ENCODE measurements at regions not wholly inside any gene's neighbourhood (a gene's known extent, or its start where the extent isn't known, plus 50 kb on each side); places are given as distances from the start of the nearest gene placed in this dataset.
"Not testable (repeated sequence)": the region's sequence is repeated elsewhere in the genome, so short reads cannot be mapped to it uniquely, and the experiment has no call there.

DNA sequence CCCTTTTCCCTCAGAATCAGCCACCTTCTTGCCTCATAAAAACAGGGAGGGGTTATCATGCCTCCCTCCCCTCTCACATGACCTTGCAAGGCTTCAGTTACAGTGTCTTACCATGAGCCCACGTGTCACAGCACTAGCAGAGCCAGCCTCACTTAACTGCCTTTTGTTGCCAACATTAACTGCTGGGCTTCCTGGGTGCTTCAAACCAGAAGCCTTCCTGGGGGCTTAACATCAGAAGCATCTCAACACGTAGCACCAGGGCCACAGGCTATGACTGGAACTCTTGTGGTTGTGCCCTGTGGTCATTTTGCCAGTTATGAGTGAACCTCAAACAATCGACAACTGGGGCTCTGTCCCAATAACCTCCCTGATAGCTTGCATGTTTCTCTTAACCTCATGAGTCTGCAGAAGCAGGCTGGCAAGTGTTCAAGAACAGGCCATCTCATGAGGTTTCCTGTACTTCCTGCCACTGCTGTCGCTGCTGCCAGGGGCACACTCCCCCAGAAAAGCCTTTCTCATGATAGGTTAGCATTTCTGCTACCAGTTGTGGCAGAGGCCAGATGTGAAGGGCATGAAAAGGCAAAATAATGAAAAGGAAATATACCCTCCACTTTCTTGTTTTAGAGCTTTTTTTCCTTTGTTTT, 132.2 kb downstream of the GLUL start:
- FAIRE-seq, result no peak

DNA sequence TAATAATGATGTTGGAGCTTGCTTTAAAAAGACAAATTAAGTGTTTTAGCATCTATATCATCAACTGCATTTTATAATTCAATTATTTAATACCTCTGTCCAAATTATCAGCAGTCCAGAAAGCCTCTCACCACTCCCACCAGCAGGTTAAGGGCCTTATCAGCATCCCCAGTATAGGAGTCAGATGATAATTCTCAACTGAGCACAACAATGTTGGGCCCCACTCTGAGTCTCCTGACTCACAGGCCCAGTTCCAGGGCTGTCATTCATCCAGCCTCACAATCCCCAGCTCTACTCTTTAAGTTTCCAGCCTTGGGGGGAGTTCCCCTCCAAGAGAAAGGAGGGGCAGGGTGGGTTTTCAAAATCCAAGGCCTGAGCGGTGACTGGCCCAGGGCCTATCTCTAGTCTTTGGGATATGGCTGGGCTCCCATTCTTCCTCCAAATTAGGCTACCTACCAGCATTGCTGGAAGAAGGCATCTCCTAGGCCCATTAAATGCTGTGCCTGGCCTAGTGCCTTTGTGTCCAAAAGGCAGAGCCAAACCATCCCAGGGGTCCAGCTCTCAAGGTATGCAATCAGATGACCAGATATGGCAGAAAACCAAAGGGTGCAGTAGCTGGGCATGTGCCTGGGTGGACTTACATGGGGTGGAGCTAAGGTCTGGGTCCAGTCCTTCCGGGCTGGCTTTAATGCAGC, 134.1 kb downstream of the GLUL start:
- no peak for FAIRE-seq

DNA sequence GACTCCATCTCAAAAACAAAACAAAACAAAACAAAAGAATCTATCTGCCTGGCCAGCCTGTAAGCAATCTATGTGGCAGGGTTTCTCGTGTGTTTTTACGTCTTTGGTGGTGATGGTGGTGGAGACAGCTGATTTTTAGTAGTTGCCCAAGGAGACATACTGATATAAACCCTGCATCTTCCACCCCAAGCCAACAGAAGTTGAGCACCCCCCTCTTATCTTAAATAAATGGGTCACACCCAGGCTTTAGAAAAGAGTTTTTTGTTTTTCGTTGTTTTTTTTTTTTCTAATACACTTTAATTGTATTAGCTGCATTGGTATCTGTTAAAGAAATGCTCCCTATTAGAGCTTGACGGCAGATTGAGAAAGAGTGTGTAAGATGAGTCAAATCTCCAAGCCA, 134.7 kb downstream of the GLUL start:
- FAIRE-seq, result no peak

DNA sequence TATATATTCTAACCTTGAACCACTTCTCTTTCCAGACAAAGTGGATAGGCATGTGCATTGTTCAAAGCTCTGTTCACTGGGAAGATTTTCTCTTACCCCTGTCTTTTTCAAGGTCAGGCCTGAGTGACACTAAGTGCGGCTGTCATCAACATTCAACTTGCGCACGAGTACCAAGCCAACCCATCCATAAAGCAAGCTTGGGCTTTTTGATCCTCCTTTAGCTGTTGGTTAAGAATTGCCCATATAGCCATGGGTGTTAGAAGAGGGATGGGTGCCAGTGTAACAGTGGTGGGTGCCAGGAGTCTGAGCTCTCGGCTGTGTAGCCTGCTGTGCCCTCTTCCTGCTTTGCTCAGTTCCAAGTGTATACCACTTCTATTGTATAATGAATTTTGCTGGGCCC, 136.1 kb downstream of the GLUL start:
- FAIRE-seq, result no peak

DNA sequence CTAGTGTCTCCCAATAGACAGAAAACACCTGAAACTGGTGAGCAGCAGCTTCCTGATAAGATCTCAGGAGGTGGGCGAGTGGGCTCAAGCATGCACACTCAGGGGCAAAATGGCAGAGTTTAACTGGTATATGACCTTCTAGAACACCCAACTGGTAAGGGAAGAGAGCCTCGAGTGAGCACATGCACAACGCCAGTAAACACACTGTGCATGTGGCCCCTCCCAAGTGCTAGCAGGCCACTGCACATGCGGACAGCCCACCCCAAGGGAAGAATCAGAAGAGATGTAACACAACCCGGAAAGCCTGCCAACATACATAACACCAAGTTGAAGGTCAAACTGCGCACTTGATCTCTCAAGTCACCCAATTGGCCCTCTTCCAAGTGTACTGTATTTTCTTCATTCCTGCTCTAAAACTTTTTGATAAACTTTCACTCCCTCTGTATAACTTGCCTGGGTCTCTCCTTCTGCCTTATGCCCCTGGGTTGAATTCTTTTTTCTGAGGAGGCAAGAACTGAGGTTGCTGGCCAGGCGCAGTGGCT, 138.2 kb downstream of the GLUL start:
- FAIRE-seq, result no peak

DNA sequence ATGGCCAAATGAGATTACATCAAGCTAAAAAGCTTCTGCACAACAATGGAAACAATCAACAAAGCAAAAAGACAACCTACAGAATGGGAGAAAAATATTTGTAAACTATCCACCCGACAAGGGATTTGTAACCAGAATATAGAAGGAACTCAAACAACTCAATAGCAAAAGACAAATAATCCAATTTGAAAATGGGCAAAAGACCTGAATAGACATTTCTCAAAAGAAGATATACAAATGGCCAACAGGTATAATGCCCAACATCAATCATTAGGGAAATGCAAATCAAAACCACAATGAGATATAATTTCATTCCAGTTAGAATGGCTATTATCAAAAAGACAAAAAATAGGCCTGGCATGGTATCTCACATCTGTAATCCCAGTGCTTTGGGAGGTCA, 140.0 kb downstream of the GLUL start:
- no peak for FAIRE-seq

DNA sequence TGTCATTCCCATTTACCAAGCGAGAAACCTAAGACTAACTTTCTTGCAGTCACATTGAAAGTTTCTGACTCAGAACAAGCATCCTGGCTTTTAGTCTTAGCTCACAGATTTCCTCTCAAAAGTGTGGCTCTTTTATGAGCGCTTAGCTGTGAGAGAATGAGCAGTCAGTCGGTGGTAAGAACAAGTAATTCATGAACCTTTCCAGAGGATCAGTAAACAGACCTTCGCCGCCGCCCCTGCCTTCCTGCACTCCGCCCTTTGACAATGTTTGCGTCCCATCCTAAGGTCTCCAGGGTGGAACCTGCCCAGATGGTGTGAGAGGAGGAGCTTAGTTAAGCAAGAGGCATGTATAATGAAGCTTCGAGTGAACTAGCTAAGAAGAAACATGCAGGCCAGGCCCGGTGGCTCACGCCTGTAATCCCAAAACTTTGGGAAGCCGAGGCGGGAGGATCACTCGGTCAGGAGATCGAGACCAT, 142.4 kb downstream of the GLUL start:
- FAIRE-seq, result no peak

DNA sequence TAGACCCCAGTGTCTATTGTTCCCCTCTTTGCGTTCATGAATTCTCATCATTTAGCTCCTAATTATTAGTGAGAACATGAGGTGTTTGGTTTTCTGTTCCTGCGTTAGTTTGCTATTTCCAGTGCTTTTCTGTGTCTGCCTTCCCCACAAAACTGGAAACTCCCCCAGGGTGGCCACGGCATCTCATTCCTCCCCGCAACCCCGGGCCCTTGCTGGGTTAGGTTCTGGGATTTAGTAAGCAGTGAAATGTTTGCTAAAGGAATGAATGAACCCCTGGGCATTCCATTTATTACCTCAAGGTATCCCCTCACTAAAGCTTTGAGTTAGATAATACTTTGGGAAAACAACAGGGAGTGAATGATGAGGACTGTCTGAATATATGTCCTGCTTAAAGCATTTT, 142.9 kb downstream of the GLUL start:
- no peak for FAIRE-seq

DNA sequence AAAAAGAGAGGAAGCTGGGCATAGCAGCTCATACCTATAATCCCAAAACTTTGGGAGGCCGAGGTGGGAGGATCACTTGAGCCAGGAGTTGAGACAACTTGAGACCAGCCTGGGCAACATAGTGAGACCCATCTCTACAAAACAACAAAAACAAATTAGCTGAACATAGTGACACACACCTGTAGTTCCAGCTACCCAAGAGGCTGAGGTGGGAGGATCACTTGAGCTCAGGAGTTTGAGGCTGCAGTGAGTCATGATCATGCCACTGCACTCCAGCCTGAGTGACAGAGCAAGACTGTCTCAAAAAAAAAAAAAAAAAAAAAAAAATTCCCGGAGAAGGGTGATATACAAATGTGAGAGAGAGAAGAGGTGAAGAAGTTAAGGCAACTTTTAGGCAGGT, 143.8 kb downstream of the GLUL start:
- FAIRE-seq, result not testable (repeated sequence)

DNA sequence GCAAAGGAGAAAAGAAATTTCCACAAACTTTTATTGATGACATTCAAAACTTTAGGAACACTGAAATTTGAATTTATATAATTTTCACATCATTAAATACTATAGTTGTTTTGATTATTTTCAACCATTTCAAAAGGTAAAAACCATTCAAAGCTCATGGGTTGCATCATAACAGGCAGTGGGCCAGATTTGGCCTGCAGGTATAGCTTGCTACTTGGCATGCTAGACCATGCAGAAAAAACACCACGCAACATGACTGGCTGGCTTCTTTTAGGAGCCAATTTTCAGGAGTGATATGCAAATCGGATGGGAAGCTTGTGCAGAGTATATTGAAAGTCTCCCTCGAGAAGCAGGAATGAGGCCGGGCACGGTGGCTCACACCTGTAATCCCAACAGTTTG, 144.8 kb downstream of the GLUL start:
- FAIRE-seq, result no peak

DNA sequence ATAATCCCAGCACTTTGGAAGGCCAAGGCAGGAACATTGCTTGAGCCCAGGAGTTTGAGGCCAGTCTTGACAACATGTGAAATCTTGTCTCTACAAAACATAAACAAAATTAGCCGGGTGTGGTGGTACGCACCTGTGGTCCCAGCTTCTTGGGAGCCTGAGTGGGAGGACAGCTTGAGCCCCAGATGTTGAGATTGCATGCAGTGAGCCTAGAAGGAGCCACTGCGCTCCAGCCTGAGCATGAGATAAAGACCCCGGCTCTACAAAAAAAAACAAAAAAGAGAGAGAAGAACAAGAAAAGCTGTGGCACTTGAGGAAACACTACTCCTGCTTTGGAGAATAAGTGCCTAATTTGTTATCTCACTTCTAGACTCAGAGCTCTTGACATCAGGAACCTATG, 146.6 kb downstream of the GLUL start:
- FAIRE-seq, result no peak

DNA sequence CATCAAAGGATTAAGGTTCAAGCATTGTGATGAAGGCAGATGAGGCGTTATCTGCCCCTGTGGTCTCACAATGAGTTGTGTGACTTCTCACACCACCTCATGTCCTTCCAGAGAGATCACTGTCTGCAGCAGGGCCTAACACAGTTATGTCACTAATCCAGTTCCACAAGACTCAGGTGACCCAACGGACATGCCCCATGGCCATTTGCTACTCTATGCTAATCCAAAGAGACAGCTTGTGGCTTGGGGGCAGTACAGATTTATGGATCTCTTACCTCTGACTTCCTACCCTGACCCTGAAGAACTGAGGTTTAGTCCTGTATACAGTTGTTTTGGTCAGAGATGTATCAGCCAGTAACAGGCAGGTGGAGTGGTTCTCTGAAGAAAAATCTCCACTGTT, 147.1 kb downstream of the GLUL start:
- no peak for FAIRE-seq

DNA sequence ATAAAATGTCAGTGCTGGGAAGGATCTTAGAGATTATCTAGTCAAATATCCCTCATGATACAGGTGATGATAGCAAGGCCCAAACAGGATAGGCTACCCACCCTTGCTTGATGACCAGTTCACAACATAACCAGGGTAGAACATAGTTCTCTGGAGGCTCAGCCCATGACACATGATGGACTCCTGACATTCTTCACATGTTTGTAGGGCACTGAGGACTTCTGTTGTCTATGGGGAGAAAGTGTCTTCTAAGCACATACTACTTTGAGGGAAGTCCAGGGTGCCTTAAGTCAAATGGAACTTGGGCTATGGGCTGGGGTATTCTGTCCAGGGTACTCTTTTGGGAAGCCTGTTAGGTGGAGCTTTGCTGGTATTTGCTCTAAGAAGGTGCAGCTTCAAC, 148.9 kb downstream of the GLUL start:
- no peak for FAIRE-seq

DNA sequence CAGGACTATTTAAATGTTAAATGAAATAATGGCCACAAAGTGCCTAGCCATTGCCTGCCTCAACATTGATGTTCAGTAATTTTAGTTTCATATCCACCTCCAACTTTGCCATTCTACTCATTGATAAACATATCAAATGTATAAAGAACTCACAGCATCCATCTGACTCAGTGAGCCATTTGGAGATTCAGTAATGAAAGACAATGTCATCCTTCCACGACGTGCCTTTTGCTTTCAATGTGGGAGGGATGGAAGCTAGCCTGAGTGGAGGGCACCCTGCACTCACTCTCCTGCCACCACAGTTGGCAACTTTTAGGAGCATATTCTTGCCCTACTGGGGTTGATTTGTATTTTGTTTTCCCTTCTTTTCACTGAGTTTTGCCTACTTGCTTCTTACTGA, 151.5 kb downstream of the GLUL start:
- no peak for FAIRE-seq

DNA sequence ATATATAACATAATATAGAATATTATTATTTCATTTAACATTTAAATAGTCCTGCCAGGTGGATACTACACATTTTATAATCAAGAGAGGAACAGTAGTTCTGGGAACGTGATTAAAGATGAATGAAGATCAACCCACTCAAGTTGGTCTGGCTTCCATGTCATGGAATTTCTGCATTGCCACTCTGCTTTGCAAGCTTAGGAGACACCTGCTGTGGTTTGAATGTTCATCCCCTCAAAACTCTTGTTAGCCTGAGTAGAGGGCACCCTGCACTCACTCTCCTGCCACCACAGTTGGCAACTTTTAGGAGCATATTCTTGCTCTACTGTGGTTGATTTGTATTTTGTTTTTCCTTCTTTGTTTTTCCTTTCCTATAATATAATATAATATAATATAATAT, 153.2 kb downstream of the GLUL start:
- FAIRE-seq, result no peak

DNA sequence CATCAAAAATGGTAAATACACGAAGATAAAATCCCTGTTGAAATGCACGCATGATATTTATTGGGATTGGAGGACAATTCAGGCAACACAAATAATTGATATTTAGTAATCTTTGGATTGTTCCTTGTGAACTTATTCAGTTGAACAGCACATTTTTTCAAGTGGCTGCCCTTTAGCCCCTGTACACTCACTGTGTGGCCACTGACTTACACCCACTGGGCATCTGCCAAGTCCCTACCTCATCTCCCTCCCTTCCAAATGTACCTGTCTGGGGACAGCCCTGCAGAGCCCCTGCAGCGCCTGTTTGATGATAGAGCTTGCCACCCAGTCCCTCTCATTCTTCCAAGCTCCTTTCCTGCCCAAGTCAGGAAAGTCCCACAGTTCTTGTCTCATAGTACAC, 154.3 kb downstream of the GLUL start:
- no peak for FAIRE-seq

DNA sequence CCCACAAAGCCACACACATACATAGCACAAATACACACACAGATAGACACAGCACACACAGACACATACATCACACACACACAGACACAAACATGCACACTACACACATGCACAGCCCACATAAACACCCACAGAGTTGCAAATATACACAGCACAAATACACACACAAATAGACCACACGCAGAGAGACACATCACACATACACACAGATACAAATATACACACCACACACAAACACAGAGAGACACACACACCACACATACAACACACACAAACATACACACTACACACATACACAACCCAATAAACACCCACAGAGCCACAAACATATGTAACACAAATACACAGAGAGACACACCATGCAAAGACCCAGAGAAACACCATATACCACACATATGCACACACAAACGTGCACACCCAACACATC, 154.9 kb downstream of the GLUL start:
- no peak for FAIRE-seq

DNA sequence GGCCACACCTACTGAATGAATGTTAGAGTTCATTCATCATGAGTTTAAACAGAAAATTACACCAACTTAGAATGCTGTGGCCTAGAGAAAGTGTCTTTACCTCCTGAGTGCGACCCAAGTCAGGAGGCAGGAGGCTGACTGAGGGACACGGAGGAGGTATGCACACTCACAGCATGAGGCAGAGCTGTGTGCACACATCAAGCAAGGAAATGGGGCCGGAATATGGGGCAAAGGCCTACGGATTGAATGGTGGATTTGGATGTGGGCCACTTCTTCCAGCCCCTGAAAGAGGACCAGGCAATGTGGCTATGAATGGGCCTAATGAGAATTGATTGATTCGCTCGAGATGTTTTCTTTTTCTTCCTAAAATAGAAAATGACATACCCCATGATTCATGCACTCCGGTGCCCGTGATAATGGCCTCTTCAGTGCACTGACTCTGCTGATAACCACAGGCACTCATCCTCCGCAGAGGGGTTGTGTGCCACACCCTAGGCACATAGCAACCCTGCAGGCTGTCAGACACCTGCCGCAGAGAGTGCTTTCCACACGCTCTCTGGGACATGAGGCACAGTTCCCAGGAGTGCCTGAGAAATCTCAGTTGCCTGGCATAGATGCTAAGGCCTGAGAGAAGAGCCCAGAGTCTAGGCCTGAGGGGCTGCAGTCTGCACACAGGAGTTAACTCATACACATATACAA, 155.5 kb downstream of the GLUL start:
- no peak for FAIRE-seq

DNA sequence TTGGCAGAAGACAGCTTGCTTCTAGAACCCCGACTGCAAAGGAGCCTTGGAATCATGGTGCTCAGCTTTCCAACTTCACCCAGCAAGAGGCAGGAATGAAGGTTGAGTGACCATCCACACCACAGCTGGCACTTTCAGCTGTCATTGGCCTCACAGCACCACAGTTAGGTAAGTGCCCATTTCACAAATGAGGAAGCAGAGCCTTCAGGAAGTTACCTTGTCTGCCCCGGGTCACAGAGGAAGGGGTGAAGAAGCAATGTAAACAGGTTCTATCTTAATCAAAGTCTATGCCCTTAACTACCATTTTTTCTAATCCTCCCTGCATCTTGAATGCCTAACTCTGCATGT, 156.0 kb downstream of the GLUL start:
- no peak for FAIRE-seq

DNA sequence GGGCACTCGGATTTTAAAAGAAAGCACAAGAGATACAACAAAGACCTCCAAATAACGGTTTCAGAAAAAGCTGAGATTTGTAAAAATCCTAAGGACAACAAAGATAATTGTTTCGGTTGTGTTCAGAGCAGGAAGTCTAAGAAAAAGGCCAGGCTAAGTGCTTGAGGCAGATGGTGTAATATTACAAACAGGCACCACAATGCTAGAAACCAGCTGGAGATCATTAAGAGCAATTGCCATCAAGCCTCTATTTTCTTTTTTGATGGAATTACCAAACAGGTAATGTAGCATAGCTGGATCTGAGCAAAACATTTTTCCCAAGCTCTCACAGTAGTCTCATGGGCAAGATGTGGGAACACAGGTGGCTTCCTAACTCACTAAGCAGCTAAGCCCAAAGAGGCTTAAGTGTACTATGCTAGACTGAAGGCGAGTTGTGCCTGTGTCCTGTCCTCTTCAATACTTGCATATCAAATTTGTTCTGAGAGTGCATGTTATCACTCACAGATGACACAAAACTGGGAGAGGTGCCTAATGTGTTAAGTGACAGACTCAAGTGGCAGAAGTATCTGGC, 161.6 kb downstream of the GLUL start:
- no peak for FAIRE-seq

DNA sequence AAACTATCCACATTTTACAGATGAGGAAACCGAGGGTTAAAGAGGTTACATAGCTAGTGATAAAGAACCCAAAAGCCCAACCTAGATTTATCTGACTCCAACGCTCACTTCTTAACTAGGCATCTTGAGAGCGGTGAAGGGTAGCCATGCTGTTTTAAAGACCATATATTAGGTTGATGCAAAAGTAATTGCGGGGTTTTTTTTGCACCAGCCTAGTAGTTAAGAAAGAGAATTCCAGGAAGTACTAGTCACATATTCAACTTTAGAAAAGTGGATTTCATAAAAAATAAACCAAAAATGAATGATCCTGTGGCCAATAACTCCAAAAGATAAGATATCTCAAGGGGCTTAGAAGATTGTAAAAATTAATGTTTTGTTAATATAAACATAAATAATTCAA, 162.1 kb downstream of the GLUL start:
- FAIRE-seq, result no peak

DNA sequence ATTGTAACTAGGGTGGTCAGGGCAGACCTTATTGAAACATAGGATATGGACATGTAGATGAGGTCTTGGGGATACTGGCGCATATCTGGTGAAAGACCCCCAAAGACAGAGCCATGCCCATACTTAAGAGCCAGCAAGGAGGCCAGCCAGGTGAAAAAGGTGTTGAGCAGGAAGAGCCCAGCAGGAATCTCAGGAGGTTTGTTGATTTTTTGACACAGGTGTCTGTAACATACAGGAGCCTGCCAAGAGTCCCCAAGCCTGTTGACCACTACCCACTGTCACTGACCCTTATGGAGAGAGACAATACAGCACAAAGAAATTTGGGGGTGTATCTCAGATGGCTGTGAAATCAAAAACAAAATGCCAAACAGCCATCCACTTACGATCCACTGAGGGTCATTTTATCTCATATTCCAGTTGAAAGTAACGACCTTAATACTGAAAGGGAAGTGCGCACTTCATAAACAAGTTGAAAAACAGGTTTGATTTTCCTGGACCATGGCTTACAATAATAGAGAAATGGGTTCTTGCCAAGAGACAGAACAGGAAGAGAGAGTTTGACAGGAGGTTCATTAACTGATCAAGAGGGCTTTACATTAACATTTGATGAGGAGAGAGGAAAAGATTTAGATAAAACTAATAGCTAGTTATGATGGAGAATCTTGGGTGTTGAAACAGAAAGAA, 163.6 kb downstream of the GLUL start:
- peak; percentile 21 for FAIRE-seq

DNA sequence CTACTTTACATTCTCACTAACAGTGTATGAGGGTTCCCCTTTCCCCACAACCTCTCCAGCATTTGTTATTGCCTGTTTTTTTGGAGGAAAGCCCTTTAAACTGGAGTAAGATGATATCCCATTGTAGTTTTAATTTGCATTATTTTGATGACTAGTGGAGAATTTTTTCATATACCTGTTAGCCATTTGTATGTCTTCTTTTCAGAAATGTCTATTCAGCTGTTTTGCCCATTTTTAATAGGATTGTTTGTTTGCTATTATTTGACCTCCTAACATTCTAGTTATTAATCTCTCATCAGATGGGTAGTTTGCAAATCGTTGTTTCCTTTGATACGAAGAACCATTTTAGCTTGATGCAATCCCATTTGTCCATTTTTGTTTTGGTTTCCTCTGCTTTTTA, 165.0 kb downstream of the GLUL start:
- no peak for FAIRE-seq

Data from colon (tissue), 2 donors.